DND-41 (cell line): ENCODE measurements at regions not wholly inside any gene's neighbourhood (a gene's known extent, or its start where the extent isn't known, plus 50 kb on each side); places are given as distances from the start of the nearest gene placed in this dataset.

Source experiments
- ATAC-seq: fragments of 200-7000 bp; cut with Tn5 transposase; 3 replicates; pipeline ENCODE4 v1.9.1; 2021; ENCODE audit warnings: low read depth; ENCODE audit not compliant: insufficient read depth
- DNase-seq: peaks from one replicate; pipeline ENCODE4 v3.0.0-alpha.2; 2020
- H2AFZ ChIP-seq: 2 replicates; pipeline ENCODE4 v1.6.0; 2012; ENCODE audit warnings: low read depth, low read length
- H3K27ac ChIP-seq: 2 replicates; pipeline ENCODE4 v1.5.1; 2012; ENCODE audit warnings: low read length, inconsistent platforms
- H3K27me3 ChIP-seq: fragments of 200-600 bp; sonication (generic); 2 replicates; pipeline ENCODE4 v1.6.0; 2012; ENCODE audit warnings: low read length, mild to moderate bottlenecking, inconsistent platforms; ENCODE audit not compliant: insufficient read depth, poor library complexity
- H3K36me3 ChIP-seq: 2 replicates; pipeline ENCODE4 v1.5.1; 2012; ENCODE audit warnings: low read length, inconsistent platforms; ENCODE audit not compliant: insufficient read depth
- H3K4me1 ChIP-seq: 2 replicates; pipeline ENCODE4 v1.5.1; 2012; ENCODE audit warnings: mild to moderate bottlenecking, low read length; ENCODE audit not compliant: insufficient read depth
- H3K4me2 ChIP-seq: 2 replicates; pipeline ENCODE4 v1.6.0; 2012; ENCODE audit warnings: mild to moderate bottlenecking, moderate library complexity, low read length, inconsistent platforms; ENCODE audit not compliant: insufficient read depth
- H3K4me3 ChIP-seq, 2 experiments: fragments of 200-600 bp in 1 of 2; shearing (Covaris generic) in 1 of 2; 2 replicates each; pipeline ENCODE4 v1.5.1; 2012 to 2016; ENCODE audit warnings: inconsistent platforms in 2 of 2, low read length in 2 of 2, mild to moderate bottlenecking in 2 of 2, low read depth in 1 of 2, moderate library complexity in 1 of 2
- H3K79me2 ChIP-seq: 2 replicates; pipeline ENCODE4 v1.6.0; 2012; ENCODE audit warnings: low read length, inconsistent platforms; ENCODE audit not compliant: insufficient read depth
- H3K9ac ChIP-seq: 2 replicates; pipeline ENCODE4 v1.6.0; 2012; ENCODE audit warnings: low read depth, mild to moderate bottlenecking, inconsistent platforms, low read length, moderate library complexity
- H3K9me3 ChIP-seq: 2 replicates; pipeline ENCODE4 v1.5.1; 2012; ENCODE audit warnings: low read length, moderate library complexity, mild to moderate bottlenecking, inconsistent platforms; ENCODE audit not compliant: insufficient read depth, severe bottlenecking
- H4K20me1 ChIP-seq: 2 replicates; pipeline ENCODE4 v1.6.0; 2012; ENCODE audit warnings: low read length; ENCODE audit not compliant: insufficient read depth
- EZH2 ChIP-seq: IDR thresholded peaks from 3 replicates; pipeline ENCODE4 v1.6.1; 2012; ENCODE audit warnings: borderline replicate concordance, low read depth, mild to moderate bottlenecking, moderate library complexity, low read length, inconsistent platforms; ENCODE audit not compliant: severe bottlenecking
- TF ChIP-seq, protein P1 (sequence below): IDR thresholded peaks from 2 replicates; pipeline ENCODE4 v1.5.1; 2012; ENCODE audit warnings: borderline replicate concordance, low read length, moderate library complexity, mild to moderate bottlenecking; ENCODE audit not compliant: poor library complexity, severe bottlenecking; ENCODE audit errors: extremely low read depth

DNA sequence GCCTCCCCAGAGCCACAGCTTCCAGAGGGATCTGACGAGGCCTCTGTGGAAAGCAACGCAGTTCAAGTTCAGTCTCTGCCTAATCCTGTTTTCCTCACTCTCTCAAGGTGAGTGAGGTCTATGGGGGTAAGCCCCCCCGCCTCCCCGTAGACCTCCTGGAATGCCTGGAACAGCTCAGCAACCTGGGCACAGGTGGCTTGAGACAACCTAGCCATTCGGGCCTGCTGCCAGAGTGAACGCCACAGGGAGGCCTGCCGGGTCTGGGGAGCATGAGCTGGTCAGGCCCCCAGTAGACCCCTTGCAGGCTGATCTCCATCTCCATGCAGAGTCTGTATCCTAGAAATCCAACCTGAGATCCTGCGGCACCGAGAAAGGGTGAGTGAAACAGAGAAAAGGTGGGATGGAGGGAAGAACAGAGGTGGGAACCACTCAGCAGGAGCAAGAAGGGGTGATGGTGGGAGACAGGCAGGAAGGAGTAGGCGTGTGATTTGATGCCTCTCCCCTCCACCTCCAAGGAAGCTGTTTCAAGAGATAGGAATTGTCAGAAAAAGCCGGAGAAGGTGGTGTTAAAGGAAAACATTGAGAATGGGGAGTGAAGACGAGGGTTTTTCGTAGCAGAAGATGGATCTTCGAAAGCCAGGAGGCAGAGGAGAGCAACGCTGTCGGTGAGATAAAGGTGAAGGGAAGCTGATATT, 123.1 kb upstream of the PRMT8 start:
- ATAC-seq: no peak

DNA sequence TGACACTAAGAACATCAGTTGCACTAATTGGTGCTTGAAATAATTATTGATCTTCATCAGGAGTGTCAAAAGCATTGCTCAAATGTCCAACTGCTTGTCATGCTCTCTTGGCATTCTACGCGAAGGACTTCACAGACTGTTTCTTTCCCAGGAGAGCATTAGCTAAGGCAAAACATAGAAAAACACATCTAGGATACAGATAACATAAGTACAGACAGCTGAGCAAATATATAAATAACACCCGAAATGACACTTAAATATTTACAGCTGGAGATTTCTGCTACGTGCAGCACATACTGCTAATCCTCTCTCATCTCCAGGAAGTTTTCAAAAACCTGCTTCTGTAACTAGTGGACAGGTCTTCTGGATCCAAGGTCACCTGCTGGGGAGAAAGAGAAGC, 120.0 kb upstream of the PRMT8 start:
- no peaks in the 10 kb centered on the region for H3K9me3 ChIP-seq
- no peaks in the 10 kb centered on the region for H3K27me3 ChIP-seq
- TF ChIP-seq, protein P1, sequence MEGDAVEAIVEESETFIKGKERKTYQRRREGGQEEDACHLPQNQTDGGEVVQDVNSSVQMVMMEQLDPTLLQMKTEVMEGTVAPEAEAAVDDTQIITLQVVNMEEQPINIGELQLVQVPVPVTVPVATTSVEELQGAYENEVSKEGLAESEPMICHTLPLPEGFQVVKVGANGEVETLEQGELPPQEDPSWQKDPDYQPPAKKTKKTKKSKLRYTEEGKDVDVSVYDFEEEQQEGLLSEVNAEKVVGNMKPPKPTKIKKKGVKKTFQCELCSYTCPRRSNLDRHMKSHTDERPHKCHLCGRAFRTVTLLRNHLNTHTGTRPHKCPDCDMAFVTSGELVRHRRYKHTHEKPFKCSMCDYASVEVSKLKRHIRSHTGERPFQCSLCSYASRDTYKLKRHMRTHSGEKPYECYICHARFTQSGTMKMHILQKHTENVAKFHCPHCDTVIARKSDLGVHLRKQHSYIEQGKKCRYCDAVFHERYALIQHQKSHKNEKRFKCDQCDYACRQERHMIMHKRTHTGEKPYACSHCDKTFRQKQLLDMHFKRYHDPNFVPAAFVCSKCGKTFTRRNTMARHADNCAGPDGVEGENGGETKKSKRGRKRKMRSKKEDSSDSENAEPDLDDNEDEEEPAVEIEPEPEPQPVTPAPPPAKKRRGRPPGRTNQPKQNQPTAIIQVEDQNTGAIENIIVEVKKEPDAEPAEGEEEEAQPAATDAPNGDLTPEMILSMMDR: no peak
- TF ChIP-seq EZH2: no peak
- no peaks in the 10 kb centered on the region for H3K79me2 ChIP-seq
- ATAC-seq: no peak
- H4K20me1 ChIP-seq: no peaks in the 10 kb centered on the region; the same call in 1 of the 2 replicates
- H3K27ac ChIP-seq: no peak overlapping the region
- no peak overlapping the region for H3K4me2 ChIP-seq
- no peak overlapping the region for H2AFZ ChIP-seq
- no peak overlapping the region for H3K4me3 ChIP-seq
- H3K4me1 ChIP-seq: no peaks in the 10 kb centered on the region
- H3K9ac ChIP-seq: no peak overlapping the region
- no peak for DNase-seq
- no peaks in the 10 kb centered on the region for H3K36me3 ChIP-seq

More for the DNA sequence above, 123.1 kb upstream of the PRMT8 start:
- H3K27me3 ChIP-seq: no peaks in the 10 kb centered on the region
- no peaks in the 10 kb centered on the region for H3K36me3 ChIP-seq
- no peaks in the 10 kb centered on the region; the same call in 1 of the 2 replicates for H4K20me1 ChIP-seq
- TF ChIP-seq EZH2: no peak
- TF ChIP-seq, protein P1: no peak
- no peaks in the 10 kb centered on the region for H3K4me1 ChIP-seq
- no peak overlapping the region for H3K4me2 ChIP-seq
- no peak overlapping the region for H3K9ac ChIP-seq
- H3K27ac ChIP-seq: no peak overlapping the region
- H2AFZ ChIP-seq: no peak overlapping the region
- no peaks in the 10 kb centered on the region for H3K9me3 ChIP-seq
- no peaks in the 10 kb centered on the region for H3K79me2 ChIP-seq
- no peak overlapping the region for H3K4me3 ChIP-seq
- no peak for DNase-seq

DNA sequence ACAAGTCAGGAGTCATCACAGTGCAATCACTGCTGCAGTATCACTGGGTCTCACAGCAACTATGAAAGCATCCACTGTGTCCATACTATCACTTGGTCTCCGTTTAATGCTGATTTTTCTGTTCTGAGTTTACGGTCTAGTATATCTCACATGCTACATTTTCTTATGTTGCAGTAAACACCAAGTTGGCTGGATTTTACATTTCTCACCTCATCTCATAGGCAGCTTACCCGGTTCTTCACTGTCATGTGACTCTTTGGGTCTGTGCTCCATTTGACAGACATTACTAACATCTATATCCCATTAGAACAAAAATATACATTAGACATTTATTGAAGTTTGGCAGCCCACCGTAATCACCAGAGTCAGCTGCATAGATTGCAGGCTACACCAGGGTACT, 115.7 kb upstream of the PRMT8 start:
- DNase-seq: no peak
- no peaks in the 10 kb centered on the region for H3K79me2 ChIP-seq
- H4K20me1 ChIP-seq: no peaks in the 10 kb centered on the region
- H3K36me3 ChIP-seq: no peaks in the 10 kb centered on the region
- no peak overlapping the region for H3K4me2 ChIP-seq
- H3K9ac ChIP-seq: no peak overlapping the region
- H3K27ac ChIP-seq: no peak overlapping the region
- peaks cover 5% of the 10 kb centered on the region for H3K9me3 ChIP-seq
- no peaks in the 10 kb centered on the region for H3K27me3 ChIP-seq
- H3K4me1 ChIP-seq: no peaks in the 10 kb centered on the region
- no peak for TF ChIP-seq EZH2
- TF ChIP-seq, protein P1: no peak
- H3K4me3 ChIP-seq: no peak overlapping the region
- H2AFZ ChIP-seq: no peak overlapping the region
- ATAC-seq: no peak
